Rectal smooth muscle tissue (tissue), 1 donor: ENCODE measurements at regions not wholly inside any gene's neighbourhood (a gene's known extent, or its start where the extent isn't known, plus 50 kb on each side); places are given as distances from the start of the nearest gene placed in this dataset.
"Not testable (repeated sequence)": the region's sequence is repeated elsewhere in the genome, so short reads cannot be mapped to it uniquely, and the experiment has no call there.

Experiments
- H3K27ac ChIP-seq: one replicate; pipeline ENCODE4 v1.7.0; 2013; ENCODE audit warnings: low read depth, low read length, inconsistent platforms
- H3K27me3 ChIP-seq: one replicate; pipeline ENCODE4 v1.7.0; 2013; ENCODE audit warnings: low read length; ENCODE audit not compliant: control insufficient read depth, insufficient read depth
- H3K36me3 ChIP-seq: one replicate; pipeline ENCODE4 v1.7.0; 2013; ENCODE audit warnings: low read length; ENCODE audit not compliant: control insufficient read depth, insufficient read depth
- H3K4me1 ChIP-seq: one replicate; pipeline ENCODE4 v1.7.0; 2013; ENCODE audit warnings: low read length; ENCODE audit not compliant: control insufficient read depth, insufficient read depth
- H3K4me3 ChIP-seq: one replicate; pipeline ENCODE4 v1.7.0; 2013; ENCODE audit warnings: low read length
- H3K9ac ChIP-seq: one replicate; pipeline ENCODE4 v1.7.0; 2013; ENCODE audit warnings: low read length

GRCh38 chr1:60916199-60916598, 166.2 kb upstream of the NFIA start:
- no peak overlapping the region for H3K4me3 ChIP-seq
- H3K27ac ChIP-seq: no peak overlapping the region
- no peaks in the 10 kb centered on the region for H3K4me1 ChIP-seq

GRCh38 chr1:60915441-60915840, 166.9 kb upstream of the NFIA start:
- Histone ChIP-seq H3K4me1 (no peaks in the 10 kb centered on the region), H3K27ac (no peak overlapping the region), H3K9ac (no peak overlapping the region), H3K27me3 (no peaks in the 10 kb centered on the region), H3K4me3 (no peak overlapping the region), H3K36me3 (no peaks in the 10 kb centered on the region)

More at GRCh38 chr1:60916199-60916598, 166.2 kb upstream of the NFIA start:
- Histone ChIP-seq H3K27me3 (no peaks in the 10 kb centered on the region), H3K36me3 (no peaks in the 10 kb centered on the region), H3K9ac (no peak overlapping the region)

- H3K4me1 ChIP-seq: no peaks in the 10 kb centered on the region
- H3K27me3 ChIP-seq: no peaks in the 10 kb centered on the region
- H3K4me3 ChIP-seq: no peak overlapping the region
- H3K36me3 ChIP-seq: no peaks in the 10 kb centered on the region
- no peak overlapping the region for H3K9ac ChIP-seq
- H3K27ac ChIP-seq: no peak overlapping the region
These were observed 167.4 kb upstream of the NFIA start for GRCh38 chr1:60914982-60915381.

- H3K4me3 ChIP-seq, H3K27me3 ChIP-seq, H3K27ac ChIP-seq, H3K36me3 ChIP-seq, H3K9ac ChIP-seq, H3K4me1 ChIP-seq: not testable (repeated sequence)
These were observed 168.7 kb upstream of the NFIA start for GRCh38 chr1:60913708-60914107.

- Histone ChIP-seq H3K27ac (no peak overlapping the region), H3K36me3 (no peaks in the 10 kb centered on the region), H3K27me3 (no peaks in the 10 kb centered on the region), H3K4me1 (no peaks in the 10 kb centered on the region), H3K9ac (no peak overlapping the region), H3K4me3 (no peak overlapping the region)
These were observed 169.3 kb upstream of the NFIA start for GRCh38 chr1:60913039-60913438.

GRCh38 chr1:60911966-60912697, 170.2 kb upstream of the NFIA start:
- H3K4me3 ChIP-seq: no peak overlapping the region
- no peak overlapping the region for H3K27ac ChIP-seq
- H3K9ac ChIP-seq: no peak overlapping the region
- no peaks in the 10 kb centered on the region for H3K27me3 ChIP-seq
- no peaks in the 10 kb centered on the region for H3K4me1 ChIP-seq
- H3K36me3 ChIP-seq: no peaks in the 10 kb centered on the region

- H3K9ac ChIP-seq: no peak overlapping the region
- no peaks in the 10 kb centered on the region for H3K27me3 ChIP-seq
- no peaks in the 10 kb centered on the region for H3K36me3 ChIP-seq
- H3K27ac ChIP-seq: no peak overlapping the region
- H3K4me1 ChIP-seq: peaks cover 13% of the 10 kb centered on the region
- H3K4me3 ChIP-seq: no peak overlapping the region
These were observed 174.2 kb upstream of the NFIA start for GRCh38 chr1:60908159-60908558.

- H3K27me3 ChIP-seq: no peaks in the 10 kb centered on the region
- H3K27ac ChIP-seq: no peak overlapping the region
- H3K9ac ChIP-seq: no peak overlapping the region
- H3K36me3 ChIP-seq: no peaks in the 10 kb centered on the region
- peaks cover 13% of the 10 kb centered on the region for H3K4me1 ChIP-seq
- H3K4me3 ChIP-seq: no peak overlapping the region
These were observed 175.8 kb upstream of the NFIA start for GRCh38 chr1:60906526-60906925.

- no peak overlapping the region for H3K27ac ChIP-seq
- H3K9ac ChIP-seq: no peak overlapping the region
- H3K27me3 ChIP-seq: no peaks in the 10 kb centered on the region
- H3K4me1 ChIP-seq: peaks cover 13% of the 10 kb centered on the region
- H3K4me3 ChIP-seq: no peak overlapping the region
- no peaks in the 10 kb centered on the region for H3K36me3 ChIP-seq
These were observed 176.3 kb upstream of the NFIA start for GRCh38 chr1:60906039-60906438.

- Histone ChIP-seq H3K27me3 (no peaks in the 10 kb centered on the region), H3K4me1 (peaks cover 13% of the 10 kb centered on the region), H3K36me3 (no peaks in the 10 kb centered on the region), H3K9ac (no peak overlapping the region), H3K4me3 (no peak overlapping the region), H3K27ac (no peak overlapping the region)
These were observed 178.1 kb upstream of the NFIA start for GRCh38 chr1:60904099-60904851.

GRCh38 chr1:60903591-60903990, 178.8 kb upstream of the NFIA start:
- H3K9ac ChIP-seq: no peak overlapping the region
- H3K27me3 ChIP-seq: no peaks in the 10 kb centered on the region
- peaks cover 13% of the 10 kb centered on the region for H3K4me1 ChIP-seq
- H3K4me3 ChIP-seq: no peak overlapping the region
- H3K27ac ChIP-seq: peak overlapping the region; percentile 66
- no peaks in the 10 kb centered on the region for H3K36me3 ChIP-seq

- H3K27ac ChIP-seq: no peak overlapping the region
- no peaks in the 10 kb centered on the region for H3K27me3 ChIP-seq
- no peak overlapping the region for H3K4me3 ChIP-seq
- H3K4me1 ChIP-seq: peaks cover 13% of the 10 kb centered on the region
- no peak overlapping the region for H3K9ac ChIP-seq
- no peaks in the 10 kb centered on the region for H3K36me3 ChIP-seq
These were observed 182.9 kb upstream of the NFIA start for GRCh38 chr1:60899464-60899863.

- Histone ChIP-seq H3K4me3 (no peak overlapping the region), H3K27ac (no peak overlapping the region), H3K9ac (no peak overlapping the region), H3K36me3 (no peaks in the 10 kb centered on the region), H3K4me1 (peaks cover 8% of the 10 kb centered on the region), H3K27me3 (no peaks in the 10 kb centered on the region)
These were observed 183.4 kb upstream of the NFIA start for GRCh38 chr1:60898987-60899386.
